Gastroesophageal sphincter (tissue), 3 donors: ENCODE measurements at regions not wholly inside any gene's neighbourhood (a gene's known extent, or its start where the extent isn't known, plus 50 kb on each side); places are given as distances from the start of the nearest gene placed in this dataset.

Experiments used
- POLR2A ChIP-seq, 2 donors: fragments of 450-650 bp; IDR thresholded peaks; one replicate each; pipeline ENCODE4 v1.6.1; 2017; ENCODE audit warnings: antibody characterized with exemption in 2 of 2, mild to moderate bottlenecking in 2 of 2, moderate library complexity in 1 of 2
- TF ChIP-seq, protein P1 (sequence below), 4 experiments: fragments of 200-600 bp in 2 of 4; fragments of 450-650 bp in 2 of 4; sonication (generic) in 1 of 4; IDR thresholded peaks; one replicate each; pipeline ENCODE4 v1.5.1; 2017 to 2019; ENCODE audit warnings: antibody characterized with exemption in 4 of 4, mild to moderate bottlenecking in 2 of 4, moderate library complexity in 2 of 4

DNA sequence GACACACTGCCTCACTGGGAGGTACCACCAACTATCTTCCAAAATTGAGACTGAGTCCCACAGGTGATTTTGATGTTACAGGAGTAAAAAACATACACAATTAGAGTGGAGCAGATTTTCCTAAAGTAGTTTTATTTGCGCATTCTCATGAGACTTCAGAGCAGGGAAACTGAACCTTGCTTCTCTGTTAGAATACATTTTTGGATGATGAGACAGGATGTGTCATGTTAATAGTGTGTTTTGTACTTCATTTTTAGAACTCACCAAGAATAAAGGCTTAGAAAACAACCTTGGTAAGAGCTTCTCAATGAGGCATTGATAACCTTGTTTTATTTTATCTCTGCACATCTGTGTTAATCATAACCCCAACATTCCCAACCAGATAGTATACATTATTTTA, 310.2 kb upstream of the GALNT5 start:
- TF ChIP-seq, protein P1, sequence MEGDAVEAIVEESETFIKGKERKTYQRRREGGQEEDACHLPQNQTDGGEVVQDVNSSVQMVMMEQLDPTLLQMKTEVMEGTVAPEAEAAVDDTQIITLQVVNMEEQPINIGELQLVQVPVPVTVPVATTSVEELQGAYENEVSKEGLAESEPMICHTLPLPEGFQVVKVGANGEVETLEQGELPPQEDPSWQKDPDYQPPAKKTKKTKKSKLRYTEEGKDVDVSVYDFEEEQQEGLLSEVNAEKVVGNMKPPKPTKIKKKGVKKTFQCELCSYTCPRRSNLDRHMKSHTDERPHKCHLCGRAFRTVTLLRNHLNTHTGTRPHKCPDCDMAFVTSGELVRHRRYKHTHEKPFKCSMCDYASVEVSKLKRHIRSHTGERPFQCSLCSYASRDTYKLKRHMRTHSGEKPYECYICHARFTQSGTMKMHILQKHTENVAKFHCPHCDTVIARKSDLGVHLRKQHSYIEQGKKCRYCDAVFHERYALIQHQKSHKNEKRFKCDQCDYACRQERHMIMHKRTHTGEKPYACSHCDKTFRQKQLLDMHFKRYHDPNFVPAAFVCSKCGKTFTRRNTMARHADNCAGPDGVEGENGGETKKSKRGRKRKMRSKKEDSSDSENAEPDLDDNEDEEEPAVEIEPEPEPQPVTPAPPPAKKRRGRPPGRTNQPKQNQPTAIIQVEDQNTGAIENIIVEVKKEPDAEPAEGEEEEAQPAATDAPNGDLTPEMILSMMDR (IDR thresholded peaks at IDR 0.05): no peak
- TF ChIP-seq POLR2A (IDR thresholded peaks at IDR 0.05): no peak
